HG03342 (cell line): ENCODE measurements at regions not wholly inside any gene's neighbourhood (a gene's known extent, or its start where the extent isn't known, plus 50 kb on each side); places are given as distances from the start of the nearest gene placed in this dataset.
A peak's percentile ranks its signal among the peaks of the same experiment; 100 is the strongest.

Experiments
- ATAC-seq: cut with Tn5 transposase; IDR thresholded peaks from one replicate; pipeline ENCODE4 v1.9.1; 2021; ENCODE audit warnings: mild to moderate bottlenecking, moderate library complexity; ENCODE audit not compliant: unreplicated experiment

DNA sequence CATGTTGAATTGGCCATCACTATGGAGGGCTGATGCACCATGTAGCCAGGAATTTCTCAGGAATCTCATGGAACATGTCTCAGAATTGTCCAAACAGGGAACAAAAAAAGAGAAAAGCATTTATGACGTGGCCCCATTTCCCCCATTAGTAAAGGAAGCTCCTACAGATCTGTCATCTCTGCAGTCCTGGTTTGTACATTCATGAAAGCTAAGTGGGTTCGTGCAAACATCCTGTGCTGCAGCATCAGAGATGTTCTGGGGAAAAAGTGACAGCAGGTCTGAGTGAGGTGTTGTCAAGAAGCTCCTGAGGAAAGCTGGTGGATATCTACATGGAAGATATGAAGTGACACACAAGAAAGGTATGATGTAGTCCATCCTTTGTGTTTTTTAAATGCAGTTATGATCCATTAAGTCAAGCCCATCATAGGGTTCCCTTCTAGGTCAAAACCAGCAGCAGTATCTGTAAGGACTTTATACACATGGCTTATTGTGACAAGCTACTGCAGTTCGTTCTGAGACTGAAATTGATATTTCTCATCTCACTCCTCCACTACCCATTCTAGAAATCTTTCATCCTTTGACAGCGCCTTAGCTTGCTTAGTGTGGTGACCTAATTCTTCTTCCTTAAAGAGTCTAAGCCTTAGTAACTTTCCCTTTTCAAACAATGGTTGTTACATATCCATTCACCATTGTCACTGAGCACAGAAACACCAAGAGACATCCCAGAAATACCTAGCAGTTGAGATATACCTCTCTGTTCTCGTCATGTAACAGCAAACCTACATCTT lies 200.0 kb upstream of the TCF21 start:
- no peak for ATAC-seq

DNA sequence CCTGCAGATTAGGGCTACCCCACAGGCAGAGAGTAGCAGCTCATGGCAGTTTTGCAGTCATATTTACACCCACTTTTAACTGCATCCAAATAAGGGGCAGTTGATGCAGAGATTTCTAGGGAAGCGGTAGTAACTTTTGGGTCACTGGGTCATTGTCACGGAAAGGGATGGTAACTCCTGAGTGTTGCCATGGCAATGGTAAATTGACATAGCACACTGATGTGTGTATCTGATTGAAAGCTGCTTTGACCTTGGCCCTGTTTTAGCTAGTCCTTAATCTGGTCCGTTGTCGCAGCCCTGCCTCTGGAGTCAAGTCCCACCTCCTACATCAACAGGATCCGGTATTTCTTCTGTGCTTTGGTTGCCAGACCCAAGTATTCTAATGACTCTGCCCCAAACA lies 199.1 kb upstream of the TCF21 start:
- ATAC-seq = no peak

DNA sequence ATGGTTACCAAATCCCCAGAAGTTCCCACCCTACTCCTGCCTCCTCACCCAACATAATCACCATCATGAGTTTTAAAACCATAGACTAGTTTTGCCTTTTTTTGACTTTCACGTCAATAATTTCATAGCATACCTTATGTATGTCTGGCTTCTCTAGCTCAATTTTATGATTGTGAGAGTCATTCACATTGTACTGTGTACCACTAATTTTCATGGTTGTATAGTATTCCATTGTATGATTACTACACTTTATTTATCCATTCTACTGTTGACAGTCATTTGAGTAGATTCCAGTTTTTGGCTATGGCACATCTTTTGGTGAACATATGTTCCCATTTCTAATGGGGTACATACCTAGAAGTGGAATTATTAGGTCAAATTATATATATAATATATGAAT lies 195.3 kb upstream of the TCF21 start:
- no peak for ATAC-seq

DNA sequence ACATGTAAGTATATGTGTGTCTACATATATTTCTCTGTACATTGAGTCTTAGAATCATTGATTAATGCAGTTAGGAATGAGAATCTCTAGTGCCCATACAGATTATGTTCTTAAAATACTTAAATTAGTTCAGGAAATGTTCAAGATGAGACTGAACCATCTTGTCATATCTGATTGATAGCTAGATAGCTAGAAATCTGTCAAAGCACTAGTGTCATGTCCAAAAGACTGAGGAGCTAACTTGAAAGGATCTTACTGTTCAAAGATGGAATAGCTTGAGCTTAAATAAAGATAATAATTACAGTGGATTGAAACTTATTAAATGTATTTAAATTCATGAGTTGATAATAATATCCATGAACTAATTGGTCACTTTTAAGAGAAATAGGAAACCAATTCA lies 191.7 kb upstream of the TCF21 start:
- ATAC-seq = no peak

DNA sequence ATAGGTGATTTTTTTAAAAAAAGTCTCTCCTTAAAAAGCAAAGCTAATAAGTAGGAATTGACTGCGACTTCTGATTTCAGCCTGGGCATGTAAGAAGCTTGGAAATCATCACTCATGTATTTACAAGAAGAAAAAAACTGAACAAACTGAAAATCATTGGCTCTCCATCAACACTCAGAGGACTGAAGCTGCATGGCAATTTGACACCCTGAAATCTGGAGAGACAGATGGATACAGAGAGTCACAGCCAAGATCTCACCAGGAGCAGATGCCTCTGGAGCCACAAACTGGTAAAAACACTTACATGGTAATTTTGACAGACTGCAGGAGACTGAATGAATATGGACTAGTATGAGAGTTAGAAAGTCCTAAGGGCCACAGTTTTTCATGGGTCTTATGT lies 191.2 kb upstream of the TCF21 start:
- ATAC-seq = no peak

DNA sequence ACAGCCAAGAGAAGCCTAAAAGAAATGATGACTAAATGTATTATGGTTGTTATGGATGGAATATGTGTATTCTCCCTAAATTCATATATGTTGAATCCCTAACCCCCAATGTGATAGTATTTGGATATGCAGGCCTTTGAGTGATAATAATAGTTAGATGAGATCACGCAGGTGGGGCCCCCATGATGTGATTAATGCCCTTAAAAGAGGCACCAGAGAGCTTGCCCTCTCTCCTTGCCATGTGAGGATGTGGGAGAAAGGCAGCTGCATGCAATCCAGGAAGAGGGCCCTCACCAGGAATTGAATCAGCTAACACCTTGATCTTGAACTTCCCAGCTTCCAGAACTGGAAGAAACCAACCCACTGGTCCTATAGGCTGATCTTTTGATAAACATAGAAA lies 190.6 kb upstream of the TCF21 start:
- ATAC-seq = no peak

DNA sequence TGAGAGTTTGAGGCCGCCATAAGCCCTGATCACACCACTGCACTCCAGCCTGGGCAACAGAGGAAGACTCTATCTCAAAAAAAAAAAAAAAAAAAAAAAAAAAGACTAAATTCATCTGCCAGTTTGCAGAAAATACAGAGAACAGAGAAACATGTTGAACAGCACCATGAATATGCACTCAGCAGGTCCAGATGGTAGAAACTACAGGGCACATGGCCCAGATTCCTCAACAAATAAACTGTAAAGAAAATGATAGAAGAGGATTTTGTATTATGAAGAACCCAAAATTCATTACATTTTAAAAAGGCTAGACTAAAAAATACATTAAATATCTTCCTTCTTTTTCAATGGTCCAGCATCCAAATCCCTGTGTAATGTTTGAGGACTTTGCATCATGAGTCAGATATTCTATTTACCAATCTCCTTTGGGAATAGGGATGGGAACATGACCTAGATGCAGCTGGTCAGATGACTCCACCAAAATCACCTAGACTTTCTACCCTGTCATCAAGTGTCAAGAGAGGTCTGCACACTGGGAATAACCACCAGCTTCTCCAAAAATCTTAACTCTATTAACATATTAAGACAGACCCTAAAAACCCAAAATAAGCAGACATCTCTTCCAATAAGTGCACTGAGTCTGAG lies 189.1 kb upstream of the TCF21 start:
- no peak for ATAC-seq

DNA sequence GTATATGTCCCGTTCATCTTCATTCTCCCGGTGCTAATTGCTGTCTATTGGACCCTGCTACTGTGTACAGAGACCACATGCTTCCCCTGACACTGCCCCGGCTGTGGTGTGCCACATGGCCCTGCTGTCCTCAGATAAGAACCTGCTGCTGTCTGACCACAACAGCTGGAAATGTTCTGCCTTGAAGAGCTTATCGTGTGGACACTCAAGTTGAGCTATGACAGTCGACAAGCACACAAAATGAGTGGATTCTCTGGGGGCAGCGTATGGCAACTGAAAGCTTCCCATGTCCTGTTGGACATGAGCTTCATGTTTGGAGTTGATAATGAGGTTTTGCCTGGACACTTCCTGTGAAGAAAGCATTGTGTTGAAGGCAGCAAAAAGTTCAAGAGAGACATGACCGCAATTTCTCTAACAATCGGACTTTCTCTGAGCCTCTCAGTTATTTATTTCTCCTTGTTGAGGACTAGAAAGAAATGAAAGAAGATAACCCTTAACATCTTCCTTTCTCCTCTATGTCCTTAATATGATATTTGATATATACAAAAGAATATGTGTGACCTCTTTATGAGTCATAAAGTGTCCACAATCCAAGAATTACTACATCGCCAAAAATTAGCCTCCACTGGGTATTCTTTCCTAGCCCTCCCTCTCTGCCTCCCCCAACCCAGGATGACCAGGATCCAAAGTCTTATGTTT lies 187.1 kb upstream of the TCF21 start:
- no peak for ATAC-seq

DNA sequence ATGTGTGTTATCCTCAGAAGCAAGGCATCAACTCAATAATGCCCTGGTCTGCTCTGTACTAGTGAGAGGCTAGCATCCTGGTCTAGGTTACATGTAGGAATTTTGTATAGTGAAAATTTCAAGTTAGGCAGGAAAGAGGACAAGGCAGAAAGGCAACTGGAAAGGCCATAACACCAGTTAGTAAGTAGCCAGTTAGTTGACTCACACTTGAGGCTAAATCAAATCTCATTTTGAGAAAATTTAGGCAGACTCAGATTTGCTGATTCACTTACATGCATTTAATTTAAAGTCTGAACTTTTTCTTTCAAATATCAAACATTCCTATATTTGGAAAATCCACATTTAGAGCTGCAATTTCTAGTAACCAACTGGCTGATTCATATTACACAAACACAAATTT lies 184.5 kb upstream of the TCF21 start:
- ATAC-seq = no peak

DNA sequence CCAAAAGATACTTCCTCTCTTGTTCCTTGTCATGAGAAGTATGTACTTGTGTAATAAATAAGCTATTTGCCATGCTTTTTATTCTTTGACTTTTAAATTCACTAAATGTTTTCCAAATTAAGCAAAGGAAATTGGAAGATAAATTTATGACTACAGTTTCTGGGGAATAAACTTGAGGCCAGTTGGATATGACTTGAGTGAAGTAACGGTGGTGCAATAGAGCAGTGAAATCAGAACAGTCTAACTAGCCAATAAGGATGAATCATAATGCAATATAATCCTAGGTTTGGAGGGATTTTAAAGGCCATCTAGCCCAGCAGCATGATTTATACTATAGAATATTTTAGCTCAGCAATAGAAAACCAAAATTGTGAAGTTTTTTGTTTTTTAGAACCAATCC lies 183.8 kb upstream of the TCF21 start:
- no peak for ATAC-seq

DNA sequence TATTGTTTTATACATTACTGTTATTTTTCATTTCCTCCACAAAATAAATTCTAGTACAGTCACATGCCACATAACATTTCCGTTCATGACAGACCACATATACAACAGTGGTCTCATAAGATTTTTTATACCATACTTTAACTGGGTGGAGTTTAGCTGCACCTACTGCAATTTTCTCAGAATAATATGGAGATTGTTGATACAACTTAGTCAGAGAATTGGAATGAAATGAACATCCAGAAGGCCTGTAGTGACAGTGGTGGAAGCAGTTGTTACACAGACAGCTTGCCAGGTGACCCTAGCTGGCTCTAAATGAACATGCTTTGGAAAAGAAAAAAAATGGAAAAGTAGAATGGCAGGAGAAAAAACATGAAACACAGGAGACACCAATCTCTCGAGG lies 183.2 kb upstream of the TCF21 start:
- no peak for ATAC-seq

DNA sequence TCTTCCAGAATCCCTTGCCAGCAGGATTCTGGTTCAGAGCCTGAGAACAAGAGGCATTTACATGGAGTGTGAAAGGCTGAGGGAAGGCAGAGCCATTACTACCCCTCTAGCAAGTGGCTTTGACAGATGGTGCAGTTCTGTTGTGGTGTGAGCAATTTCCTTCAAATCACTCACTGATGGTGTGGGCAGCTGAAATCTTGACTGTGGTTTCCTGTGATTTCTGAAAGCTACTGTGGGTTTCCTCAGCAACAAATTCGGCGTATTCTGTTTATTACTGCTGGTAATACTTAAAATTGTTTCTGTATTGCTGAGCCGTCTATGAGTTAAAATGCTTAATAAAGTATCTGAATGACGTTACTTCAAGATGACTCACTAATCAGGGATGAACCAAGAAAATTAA lies 181.5 kb upstream of the TCF21 start:
- peak; percentile 69 for ATAC-seq

DNA sequence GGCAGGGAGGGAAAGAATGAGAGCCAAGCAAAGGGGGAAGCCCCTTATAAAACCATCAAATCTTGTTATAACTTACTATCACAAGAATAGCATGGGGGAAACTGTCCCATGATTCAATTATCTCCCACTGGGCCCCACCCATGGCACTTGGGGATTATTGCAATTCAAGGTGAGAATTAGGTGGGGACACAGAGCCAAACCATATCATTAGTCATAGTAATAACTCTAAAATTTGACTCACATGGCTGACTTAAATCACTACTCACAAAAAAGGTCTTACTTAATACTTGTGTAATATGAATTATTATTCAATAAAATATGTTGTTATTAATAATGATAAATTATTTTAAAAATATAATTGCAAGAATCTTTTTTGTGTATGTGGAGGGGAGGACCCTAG lies 178.1 kb upstream of the TCF21 start:
- ATAC-seq = no peak

DNA sequence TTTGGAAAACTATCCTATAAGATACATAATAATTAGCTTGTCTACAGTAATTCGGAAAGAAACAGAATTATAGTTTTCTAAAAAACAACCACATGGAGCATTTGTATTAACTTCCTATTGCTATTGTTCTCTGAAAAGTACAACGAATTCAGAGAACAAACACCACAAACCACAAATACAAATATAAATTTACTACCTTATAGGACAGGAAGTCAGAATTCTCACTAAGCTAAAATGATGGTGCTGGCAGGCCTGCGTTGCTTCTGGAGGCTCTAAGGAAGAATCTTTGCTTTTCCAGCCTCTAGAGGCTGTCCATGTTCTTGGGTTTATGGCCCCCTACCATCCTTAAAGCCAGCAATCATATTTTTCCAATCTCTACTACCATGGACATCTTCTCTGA lies 173.6 kb upstream of the TCF21 start:
- no peak for ATAC-seq

DNA sequence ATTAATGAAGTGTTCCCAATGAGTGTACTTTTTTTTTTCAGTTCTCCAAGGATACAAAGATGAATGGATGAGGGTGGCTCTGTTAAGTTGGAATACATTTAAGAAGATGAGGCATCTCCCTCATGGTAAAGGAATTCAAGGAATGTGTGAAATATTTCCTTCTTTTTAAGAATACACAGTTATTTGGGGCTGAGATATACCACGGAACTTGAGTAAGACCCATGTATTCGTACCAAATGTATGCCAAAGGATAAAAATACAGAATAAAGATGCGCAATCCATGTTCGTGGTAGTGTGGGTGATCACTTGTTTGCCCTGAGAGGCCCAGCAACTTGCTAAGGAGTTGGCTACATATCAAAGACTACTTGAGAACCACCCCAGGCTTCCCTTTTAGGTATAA lies 164.2 kb upstream of the TCF21 start:
- no peak for ATAC-seq

DNA sequence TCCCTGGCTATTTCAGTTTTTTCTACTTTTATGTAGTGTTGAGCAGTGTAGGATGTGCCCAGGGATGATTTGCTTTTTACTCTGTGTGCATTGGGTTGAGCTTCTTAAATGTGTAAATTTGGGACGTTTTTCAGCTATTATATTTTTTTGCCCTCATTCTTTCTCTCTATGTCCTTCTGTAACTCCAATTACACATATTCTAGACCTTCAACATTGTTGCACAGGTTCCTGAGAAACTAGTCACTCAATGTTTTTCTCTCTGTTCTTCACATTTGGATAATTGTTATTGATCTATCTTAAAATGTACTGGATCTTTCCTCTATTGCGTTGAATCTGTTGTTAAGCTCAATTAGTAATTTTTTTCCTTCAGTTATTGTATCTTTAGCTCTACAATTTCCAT lies 162.7 kb upstream of the TCF21 start:
- no peak for ATAC-seq

DNA sequence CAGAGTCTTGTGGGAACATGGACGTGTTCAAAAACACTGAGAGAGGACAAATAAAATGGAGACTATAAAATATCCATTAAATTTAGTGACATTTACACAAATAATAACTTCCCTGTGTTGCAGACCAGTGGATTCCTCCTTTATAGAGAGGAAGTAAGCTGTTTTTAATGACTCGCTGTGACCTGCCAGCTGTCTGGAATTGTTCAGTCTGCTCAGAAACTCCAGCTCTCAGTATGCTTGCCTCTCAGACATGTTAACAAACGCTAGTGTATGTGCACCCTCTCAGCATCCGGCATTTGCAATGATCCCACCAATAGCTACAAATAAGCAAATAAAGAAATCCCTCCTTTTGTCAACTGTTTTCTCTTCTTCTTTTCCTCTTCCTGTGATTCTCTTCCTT lies 158.0 kb upstream of the TCF21 start:
- no peak for ATAC-seq

DNA sequence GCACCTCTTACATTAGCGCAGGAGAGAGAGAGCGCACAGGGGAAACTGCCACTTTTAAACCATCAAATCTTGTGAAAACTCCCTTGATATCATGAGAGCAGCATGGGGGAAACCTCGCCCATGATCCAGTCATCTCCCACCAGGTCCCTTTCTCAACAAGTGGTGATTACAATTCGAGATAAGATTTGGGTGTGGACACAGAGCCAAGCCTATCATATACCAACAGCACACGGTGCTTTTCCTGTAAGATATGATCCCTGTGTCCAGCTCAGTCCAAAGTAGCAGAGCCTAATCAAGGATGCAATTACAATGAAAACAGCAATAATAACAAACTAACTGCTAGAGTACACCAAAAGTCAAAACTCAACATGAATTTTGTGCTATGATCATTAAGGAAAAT lies 148.7 kb upstream of the TCF21 start:
- no peak for ATAC-seq

DNA sequence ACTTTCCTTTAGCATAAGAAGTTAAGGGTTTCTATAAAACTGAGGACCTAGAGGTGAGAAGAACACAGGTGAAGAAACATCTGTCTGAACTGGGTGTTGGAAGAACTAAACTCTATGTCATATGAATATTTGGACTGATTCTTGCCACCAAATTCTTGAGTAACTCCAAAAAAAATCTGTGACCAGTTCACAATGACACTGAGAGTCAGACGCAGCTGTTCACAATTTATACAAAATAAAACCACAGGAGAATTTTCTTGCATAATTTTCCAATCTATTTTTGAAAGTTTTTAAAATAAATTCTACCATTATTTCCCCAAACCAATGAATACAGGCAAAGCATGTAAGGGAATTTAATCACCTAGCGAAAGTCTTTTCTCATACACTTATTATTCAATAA lies 148.1 kb upstream of the TCF21 start:
- ATAC-seq = no peak

DNA sequence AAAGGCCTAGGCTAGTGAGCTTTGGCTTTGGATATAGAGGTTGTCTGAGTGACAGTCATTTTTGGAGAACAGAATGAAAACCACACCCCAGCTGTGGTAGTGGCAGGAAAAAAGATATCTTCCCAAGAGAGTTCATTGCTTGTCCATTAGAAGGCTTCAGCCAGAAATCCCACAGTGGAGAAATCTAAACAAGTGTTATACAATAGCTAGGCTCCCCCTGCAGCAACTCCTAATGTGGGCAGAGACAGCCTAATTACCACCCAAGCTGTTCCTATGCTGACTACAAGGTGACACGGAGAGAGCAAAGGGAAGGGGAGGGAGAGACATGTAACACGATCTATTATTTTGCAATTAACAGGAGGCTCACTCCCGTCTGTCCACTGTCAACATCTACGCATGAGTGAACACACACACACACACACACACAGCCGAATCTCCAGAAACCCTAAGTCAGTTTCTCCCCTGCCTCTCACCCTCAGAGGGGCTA lies 147.5 kb upstream of the TCF21 start:
- no peak for ATAC-seq

DNA sequence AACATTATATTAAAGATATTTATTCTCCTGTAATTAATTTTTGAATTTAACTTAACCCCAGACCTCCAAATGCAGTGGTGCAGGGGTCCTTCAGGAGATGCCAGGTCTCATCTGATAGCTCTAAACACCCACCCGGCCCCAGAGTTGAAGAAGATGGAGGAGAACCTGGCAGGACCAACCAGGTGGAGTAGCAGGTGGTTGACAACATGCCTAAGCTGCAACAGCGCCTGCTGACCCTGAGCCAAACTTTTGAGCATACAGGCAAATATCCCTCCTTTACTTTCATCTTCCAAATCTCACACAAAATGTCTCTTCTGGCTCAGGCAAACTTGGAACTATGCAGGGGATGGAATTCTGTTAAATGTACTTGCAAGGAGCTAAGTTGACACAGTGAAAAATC lies 145.3 kb upstream of the TCF21 start:
- no peak for ATAC-seq

DNA sequence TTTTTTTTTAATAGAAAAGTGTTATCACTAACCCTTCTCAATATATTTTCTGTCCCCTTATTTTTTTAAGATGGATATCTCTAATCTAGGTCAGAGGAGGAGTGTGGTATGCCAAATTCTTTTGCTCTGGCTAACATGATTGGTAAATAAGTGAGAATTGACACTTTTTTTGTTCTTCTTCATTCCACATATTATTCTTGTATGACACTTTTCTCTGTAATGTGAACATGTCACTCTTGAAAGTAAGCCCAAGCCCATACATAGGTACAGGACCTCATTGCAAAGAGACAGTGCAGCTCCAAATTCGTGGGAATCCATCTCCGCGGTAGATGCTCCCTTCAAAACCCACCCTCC lies 142.5 kb upstream of the TCF21 start:
- ATAC-seq = no peak
